Neuronal stem cell (in vitro differentiated cells): ENCODE measurements at regions not wholly inside any gene's neighbourhood (a gene's known extent, or its start where the extent isn't known, plus 50 kb on each side); places are given as distances from the start of the nearest gene placed in this dataset.

ENCODE experiments used
- DNase-seq: peaks from one replicate; pipeline ENCODE4 v3.0.0-alpha.2; 2013; ENCODE audit warnings: low spot score
- H2AFZ ChIP-seq: one replicate; pipeline ENCODE4 v1.6.1; 2013; ENCODE audit warnings: mild to moderate bottlenecking, low read length, inconsistent platforms
- H2AK5ac ChIP-seq: 2 replicates; pipeline ENCODE4 v1.6.1; 2013; ENCODE audit warnings: low read depth, mild to moderate bottlenecking, inconsistent platforms, low read length, moderate library complexity, mixed read lengths
- H2BK120ac ChIP-seq: 2 replicates; pipeline ENCODE4 v1.6.1; 2013; ENCODE audit warnings: low read depth, mild to moderate bottlenecking, inconsistent platforms, low read length, moderate library complexity, mixed read lengths
- H2BK12ac ChIP-seq: one replicate; pipeline ENCODE4 v1.6.1; 2013; ENCODE audit warnings: low read length, inconsistent platforms
- H2BK15ac ChIP-seq: 2 replicates; pipeline ENCODE4 v1.6.1; 2013; ENCODE audit warnings: mild to moderate bottlenecking, low read length, inconsistent platforms, mixed read lengths
- H2BK5ac ChIP-seq: one replicate; pipeline ENCODE4 v1.6.1; 2013; ENCODE audit warnings: inconsistent platforms, mild to moderate bottlenecking, low read length, moderate library complexity
- H3K14ac ChIP-seq: one replicate; pipeline ENCODE4 v1.6.1; 2013; ENCODE audit warnings: low read length, inconsistent platforms
- H3K18ac ChIP-seq: 2 replicates; pipeline ENCODE4 v1.6.1; 2013; ENCODE audit warnings: low read length, inconsistent platforms
- H3K23ac ChIP-seq: 2 replicates; pipeline ENCODE4 v1.6.1; 2013; ENCODE audit warnings: low read depth, mild to moderate bottlenecking, mixed read lengths, low read length, inconsistent platforms; ENCODE audit not compliant: poor library complexity
- H3K27ac ChIP-seq: replicated peaks from 3 replicates; pipeline ENCODE4 v1.5.1; 2013; ENCODE audit warnings: low read length, inconsistent platforms
- H3K27me3 ChIP-seq, 3 experiments: 2 replicates each; pipeline ENCODE4 v1.6.1; 2013; ENCODE audit warnings: low read length in 3 of 3, mild to moderate bottlenecking in 2 of 3, inconsistent platforms in 1 of 3, low read depth in 1 of 3, mixed read lengths in 1 of 3, moderate library complexity in 1 of 3; ENCODE audit not compliant: control insufficient read depth in 3 of 3, insufficient read depth in 3 of 3
- H3K36me3 ChIP-seq, 2 donors: replicated peaks in 1 of 2; 2 replicates each; pipeline ENCODE4 v1.6.1; 2013; ENCODE audit warnings: low read length in 2 of 2; ENCODE audit not compliant: control insufficient read depth in 2 of 2, insufficient read depth in 2 of 2
- H3K4ac ChIP-seq: 2 replicates; pipeline ENCODE4 v1.6.1; 2013; ENCODE audit warnings: inconsistent platforms, mild to moderate bottlenecking, low read length, moderate library complexity
- H3K4me1 ChIP-seq, 2 donors: 1 replicate in 1 of 2; 2 replicates in 1 of 2; pipeline ENCODE4 v1.6.1; 2013; ENCODE audit warnings: low read length in 2 of 2, low read depth in 1 of 2; ENCODE audit not compliant: control insufficient read depth in 2 of 2, insufficient read depth in 1 of 2
- H3K4me2 ChIP-seq: one replicate; pipeline ENCODE4 v1.6.1; 2013; ENCODE audit warnings: mild to moderate bottlenecking, low read length, inconsistent platforms; ENCODE audit not compliant: insufficient read depth, poor library complexity, severe bottlenecking
- H3K4me3 ChIP-seq, 2 donors: 2 replicates each; pipeline ENCODE4 v1.5.1; 2013; ENCODE audit warnings: low read length in 2 of 2, mild to moderate bottlenecking in 2 of 2, inconsistent platforms in 1 of 2, moderate library complexity in 1 of 2
- H3K79me1 ChIP-seq: one replicate; pipeline ENCODE4 v1.6.1; 2013; ENCODE audit warnings: low read depth, mild to moderate bottlenecking, inconsistent platforms, low read length, moderate library complexity
- H3K9ac ChIP-seq: one replicate; pipeline ENCODE4 v1.6.1; 2013; ENCODE audit warnings: mild to moderate bottlenecking, low read depth, low read length, inconsistent platforms; ENCODE audit not compliant: poor library complexity
- H3K9me3 ChIP-seq, 2 donors: replicated peaks in 1 of 2; 2 replicates each; pipeline versions ENCODE3 to v1.6.1; 2013; ENCODE audit warnings: low read length in 2 of 2, mild to moderate bottlenecking in 2 of 2, inconsistent platforms in 1 of 2, low read depth in 1 of 2, mixed read lengths in 1 of 2, moderate library complexity in 1 of 2; ENCODE audit not compliant: control insufficient read depth in 2 of 2, insufficient read depth in 1 of 2
- H4K8ac ChIP-seq: one replicate; pipeline ENCODE4 v1.6.1; 2013; ENCODE audit warnings: low read depth, mild to moderate bottlenecking, inconsistent platforms, low read length, moderate library complexity
- H4K91ac ChIP-seq: one replicate; pipeline ENCODE4 v1.6.1; 2013; ENCODE audit warnings: low read length, low read depth, mild to moderate bottlenecking, inconsistent platforms; ENCODE audit not compliant: poor library complexity
- WGBS, 2 donors: extraction: QIAGEN DNeasy Blood & Tissue Kit; methylation state at CpG; one replicate each; pipeline ENCODE4 v1.1.7; 2013; ENCODE audit warnings: missing lambda C conversion rate in 2 of 2, mixed read lengths in 1 of 2; ENCODE audit not compliant: insufficient read length in 2 of 2, insufficient replicate concordance in 1 of 2; ENCODE audit errors: extremely low coverage in 2 of 2; 5-methylcytosine and 5-hydroxymethylcytosine counted together

GRCh38 chr3:1728510-1728909 lies 370.2 kb upstream of the CNTN4 start:
- Histone ChIP-seq H4K91ac (no peak overlapping the region), H3K14ac (no peak overlapping the region), H3K79me1 (no peaks in the 10 kb centered on the region), H3K23ac (no peak overlapping the region), H2AFZ (no peak overlapping the region), H2BK12ac (no peak overlapping the region), H3K4me3 (no peak overlapping the region), H2BK5ac (no peak overlapping the region), H3K9ac (no peak overlapping the region), H3K4ac (no peak overlapping the region), H3K9me3 (no peaks in the 10 kb centered on the region), H3K36me3 (no peaks in the 10 kb centered on the region), H4K8ac (no peak overlapping the region), H3K27ac (no peak overlapping the region), H3K18ac (no peak overlapping the region), H3K27me3 (no peaks in the 10 kb centered on the region), H2BK120ac (no peak overlapping the region), H3K4me2 (no peak overlapping the region), H3K4me1 (no peaks in the 10 kb centered on the region), H2BK15ac (no peak overlapping the region), H2AK5ac (no peak overlapping the region)
- WGBS, 2 donors, result no CpG with 5 or more reads among the region's 5 CpGs
- no peak for DNase-seq

- Histone ChIP-seq H3K27me3 (no peaks in the 10 kb centered on the region), H3K4me1 (no peaks in the 10 kb centered on the region), H3K4me3 (no peak overlapping the region), H2AFZ (no peak overlapping the region), H3K18ac (no peak overlapping the region), H3K9ac (no peak overlapping the region), H3K36me3 (no peaks in the 10 kb centered on the region), H4K91ac (no peak overlapping the region), H3K79me1 (no peaks in the 10 kb centered on the region), H3K9me3 (no peaks in the 10 kb centered on the region), H3K4me2 (no peak overlapping the region), H2BK15ac (no peak overlapping the region), H3K23ac (no peak overlapping the region), H2BK120ac (no peak overlapping the region), H3K4ac (no peak overlapping the region), H2BK5ac (no peak overlapping the region), H2AK5ac (no peak overlapping the region), H2BK12ac (no peak overlapping the region), H3K14ac (no peak overlapping the region), H4K8ac (no peak overlapping the region), H3K27ac (no peak overlapping the region)
- no CpG with 5 or more reads among the region's 3 CpGs for WGBS, 2 donors
- no peak for DNase-seq
Observed at GRCh38 chr3:1734494-1735122, 364.1 kb upstream of the CNTN4 start.

GRCh38 chr3:1752205-1752604 lies 346.5 kb upstream of the CNTN4 start:
- no peaks in the 10 kb centered on the region for H3K79me1 ChIP-seq
- H2BK120ac ChIP-seq, result no peak overlapping the region
- no peak overlapping the region for H2AFZ ChIP-seq
- no peak overlapping the region for H2AK5ac ChIP-seq
- no peak overlapping the region for H3K4me3 ChIP-seq
- H3K14ac ChIP-seq, result no peak overlapping the region
- H3K9ac ChIP-seq, result no peak overlapping the region
- no peak overlapping the region for H2BK12ac ChIP-seq
- no peak overlapping the region for H3K27ac ChIP-seq
- no peaks in the 10 kb centered on the region for H3K36me3 ChIP-seq
- no peak overlapping the region for H4K91ac ChIP-seq
- H4K8ac ChIP-seq, result no peak overlapping the region
- H2BK15ac ChIP-seq, result no peak overlapping the region
- H3K23ac ChIP-seq, result no peak overlapping the region
- H3K27me3 ChIP-seq, result no peaks in the 10 kb centered on the region
- no peak overlapping the region for H3K4me2 ChIP-seq
- DNase-seq, result no peak
- no peak overlapping the region for H3K18ac ChIP-seq
- no CpG with 5 or more reads among the region's 6 CpGs for WGBS, 2 donors
- H2BK5ac ChIP-seq, result no peak overlapping the region
- no peaks in the 10 kb centered on the region for H3K4me1 ChIP-seq
- H3K4ac ChIP-seq, result no peak overlapping the region
- H3K9me3 ChIP-seq, result no peaks in the 10 kb centered on the region

GRCh38 chr3:1766384-1766783 lies 332.3 kb upstream of the CNTN4 start:
- Histone ChIP-seq H2BK5ac (no peak overlapping the region), H3K4me3 (no peak overlapping the region), H3K4ac (no peak overlapping the region), H3K27ac (no peak overlapping the region), H3K27me3 (no peaks in the 10 kb centered on the region), H2BK15ac (no peak overlapping the region), H4K8ac (no peak overlapping the region), H3K4me2 (no peak overlapping the region), H2BK120ac (no peak overlapping the region), H3K79me1 (no peaks in the 10 kb centered on the region), H3K36me3 (no peaks in the 10 kb centered on the region), H2AFZ (no peak overlapping the region), H3K4me1 (peaks cover 0 to 3% of the 10 kb centered on the region in 2 donors), H3K9me3 (no peaks in the 10 kb centered on the region), H3K23ac (no peak overlapping the region), H3K18ac (no peak overlapping the region), H2AK5ac (no peak overlapping the region), H2BK12ac (no peak overlapping the region), H3K9ac (no peak overlapping the region), H3K14ac (no peak overlapping the region), H4K91ac (no peak overlapping the region)
- no peak for DNase-seq
- WGBS, 2 donors, result no CpG with 5 or more reads among the region's 3 CpGs
